Caco-2 (cell line): ENCODE measurements at regions not wholly inside any gene's neighbourhood (a gene's known extent, or its start where the extent isn't known, plus 50 kb on each side); places are given as distances from the start of the nearest gene placed in this dataset.

Experiments used
- BruUV-seq: library from RNA; stranded (reverse); fragments of 400-500 nt; replicated peaks from 2 replicates; lab custom pipeline; 2021; lab: Mats Ljungman, UMichigan
- CTCF ChIA-PET: fragments of 300-600 bp; sonication (Branson Sonifier 250); formaldehyde crosslinking; loops from one replicate; lab custom pipeline; 2022; ENCODE audit warnings: antibody characterized with exemption; lab: Charles Lee
- POLR2A ChIA-PET: fragments of 300-600 bp; sonication (Branson Sonifier 250); formaldehyde crosslinking; loops from one replicate; lab custom pipeline; 2022; ENCODE audit warnings: antibody characterized with exemption; lab: Charles Lee
- DNase-seq, 2 experiments: peaks; one replicate each; pipeline versions ENCODE4 v3.0.0 to v3.0.0-alpha.2; 2020 to 2022
- H3K27me3 ChIP-seq: replicated peaks from 2 replicates; pipeline ENCODE4 v1.6.0; 2011; ENCODE audit warnings: low read length; ENCODE audit not compliant: control insufficient read depth, insufficient read depth
- H3K36me3 ChIP-seq: 2 replicates; pipeline ENCODE4 v1.5.1; 2011; ENCODE audit warnings: low read length; ENCODE audit not compliant: control insufficient read depth, insufficient read depth
- H3K4me1 ChIP-seq: fragments of 250-450 bp; sonication (Bioruptor Pico); 2 replicates; pipeline ENCODE4 v1.5.1; 2020; ENCODE audit warnings: mild to moderate bottlenecking
- H3K4me3 ChIP-seq: 2 replicates; pipeline ENCODE4 v1.5.1; 2011; ENCODE audit warnings: low read depth, mild to moderate bottlenecking, control low read depth, low read length
- H3K9me3 ChIP-seq: fragments of 250-450 bp; sonication (Bioruptor Pico); 2 replicates; pipeline ENCODE4 v1.5.1; 2020; ENCODE audit warnings: mild to moderate bottlenecking, moderate library complexity
- H3K27ac Mint-ChIP-seq: one replicate; pipeline ENCODE4 v1.8.0; 2022; ENCODE audit warnings: mixed read lengths; ENCODE audit not compliant: unreplicated experiment
- H3K27me3 Mint-ChIP-seq: one replicate; pipeline ENCODE4 v1.8.0; 2022; ENCODE audit warnings: mixed read lengths; ENCODE audit not compliant: insufficient read depth, unreplicated experiment
- H3K36me3 Mint-ChIP-seq: one replicate; pipeline ENCODE4 v1.8.0; 2022; ENCODE audit warnings: mild to moderate bottlenecking, mixed read lengths; ENCODE audit not compliant: insufficient read depth, unreplicated experiment
- H3K4me1 Mint-ChIP-seq: one replicate; pipeline ENCODE4 v1.8.0; 2022; ENCODE audit warnings: low read depth, mixed read lengths; ENCODE audit not compliant: unreplicated experiment
- H3K4me3 Mint-ChIP-seq: one replicate; pipeline ENCODE4 v1.8.0; 2022; ENCODE audit warnings: mild to moderate bottlenecking, moderate library complexity, mixed read lengths; ENCODE audit not compliant: unreplicated experiment
- H3K9me3 Mint-ChIP-seq: one replicate; pipeline ENCODE4 v1.8.0; 2022; ENCODE audit warnings: mixed read lengths; ENCODE audit not compliant: unreplicated experiment
- intact Hi-C: fragments of 100-400 bp; cut with micrococcal nuclease; formaldehyde crosslinking; loops from one replicate; pipeline ENCODE4 v1.10.0; 2022; ENCODE audit not compliant: unreplicated experiment
- TF ChIP-seq, protein P1 (sequence below), 2 experiments: fragments of 200-600 bp in 1 of 2; IDR thresholded peaks; 1 replicate in 1 of 2; 2 replicates in 1 of 2; pipeline versions ENCODE4 v1.5.1 to v1.8.0; 2011 to 2022; ENCODE audit warnings: antibody characterized with exemption in 1 of 2, control low read depth in 1 of 2, inconsistent platforms in 1 of 2, low read depth in 1 of 2, low read length in 1 of 2, mild to moderate bottlenecking in 1 of 2, moderate library complexity in 1 of 2; ENCODE audit not compliant: insufficient read depth in 1 of 2, severe bottlenecking in 1 of 2, unreplicated experiment in 1 of 2

DNA sequence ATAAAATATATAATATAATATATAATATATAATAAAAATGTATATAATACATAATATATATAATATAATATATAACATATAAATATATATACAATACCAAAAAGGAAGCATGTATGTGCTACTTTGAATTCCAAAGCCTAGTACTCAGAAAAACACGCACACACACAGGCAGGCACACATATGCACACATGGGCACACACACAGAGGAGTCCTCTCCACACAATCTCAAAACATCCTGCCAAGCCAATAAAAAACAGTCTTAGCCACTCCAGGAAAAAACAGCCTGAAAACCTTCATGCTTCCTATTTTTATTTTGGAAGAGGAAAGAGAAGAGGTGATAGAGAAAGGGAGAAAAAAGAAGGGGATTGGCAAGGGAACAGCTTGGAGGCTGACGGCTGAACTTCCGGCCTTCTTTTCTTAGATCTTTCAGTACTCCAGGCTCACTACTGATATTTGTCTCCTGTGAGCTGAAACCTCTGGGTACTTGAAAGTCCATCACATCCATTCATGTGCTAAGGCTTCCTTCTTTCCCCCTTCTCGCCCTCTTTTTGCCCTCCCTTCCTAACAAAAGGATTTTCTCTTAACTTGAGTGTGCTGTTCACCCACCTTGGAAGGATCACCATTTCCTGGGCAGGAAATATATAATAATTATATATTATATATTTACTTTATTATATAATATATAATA, 394.2 kb downstream of the NUAK1 start:
- no peak overlapping the region for H3K27ac Mint-ChIP-seq
- H3K4me3 Mint-ChIP-seq, result no peak overlapping the region
- H3K9me3 ChIP-seq, result no peaks in the 10 kb centered on the region
- no peak overlapping the region for H3K4me3 ChIP-seq
- H3K4me1 Mint-ChIP-seq, result no peaks in the 10 kb centered on the region
- intact Hi-C loops, result no loop called here
- CTCF ChIA-PET, result no interaction called here
- no peaks in the 10 kb centered on the region for H3K9me3 Mint-ChIP-seq
- TF ChIP-seq, protein P1, sequence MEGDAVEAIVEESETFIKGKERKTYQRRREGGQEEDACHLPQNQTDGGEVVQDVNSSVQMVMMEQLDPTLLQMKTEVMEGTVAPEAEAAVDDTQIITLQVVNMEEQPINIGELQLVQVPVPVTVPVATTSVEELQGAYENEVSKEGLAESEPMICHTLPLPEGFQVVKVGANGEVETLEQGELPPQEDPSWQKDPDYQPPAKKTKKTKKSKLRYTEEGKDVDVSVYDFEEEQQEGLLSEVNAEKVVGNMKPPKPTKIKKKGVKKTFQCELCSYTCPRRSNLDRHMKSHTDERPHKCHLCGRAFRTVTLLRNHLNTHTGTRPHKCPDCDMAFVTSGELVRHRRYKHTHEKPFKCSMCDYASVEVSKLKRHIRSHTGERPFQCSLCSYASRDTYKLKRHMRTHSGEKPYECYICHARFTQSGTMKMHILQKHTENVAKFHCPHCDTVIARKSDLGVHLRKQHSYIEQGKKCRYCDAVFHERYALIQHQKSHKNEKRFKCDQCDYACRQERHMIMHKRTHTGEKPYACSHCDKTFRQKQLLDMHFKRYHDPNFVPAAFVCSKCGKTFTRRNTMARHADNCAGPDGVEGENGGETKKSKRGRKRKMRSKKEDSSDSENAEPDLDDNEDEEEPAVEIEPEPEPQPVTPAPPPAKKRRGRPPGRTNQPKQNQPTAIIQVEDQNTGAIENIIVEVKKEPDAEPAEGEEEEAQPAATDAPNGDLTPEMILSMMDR (IDR thresholded peaks at IDR 0.05; ENCODE audit: insufficient read depth in 1 of 2, low read depth in 1 of 2, low read length in 1 of 2, severe bottlenecking in 1 of 2, unreplicated experiment in 1 of 2), result no peak
- POLR2A ChIA-PET, result no interaction called here
- no peak for DNase-seq
- H3K36me3 Mint-ChIP-seq, result no peaks in the 10 kb centered on the region
- H3K27me3 Mint-ChIP-seq, result no peaks in the 10 kb centered on the region
- no peaks in the 10 kb centered on the region for H3K4me1 ChIP-seq
- no TSS peak for BruUV-seq
- H3K36me3 ChIP-seq, result no peaks in the 10 kb centered on the region
- no peaks in the 10 kb centered on the region for H3K27me3 ChIP-seq

DNA sequence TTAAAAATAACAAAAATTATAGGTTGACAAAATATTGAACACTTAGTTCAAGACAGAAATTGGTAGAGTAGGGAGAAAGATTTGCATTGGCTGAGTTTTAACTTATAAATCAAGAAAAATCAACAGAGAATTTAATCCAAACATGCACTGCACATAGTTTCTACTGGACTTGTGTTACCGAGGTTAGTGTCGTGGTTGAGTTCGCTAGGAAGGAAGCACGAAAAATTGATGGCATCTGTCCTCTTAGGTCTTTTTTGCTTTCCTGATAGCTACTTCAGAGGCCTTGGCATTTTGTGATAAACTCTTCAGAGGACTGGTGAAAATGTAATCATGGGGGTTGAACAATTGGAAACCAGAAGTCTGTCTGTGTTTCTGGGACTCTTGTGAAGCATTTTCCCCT, 392.9 kb downstream of the NUAK1 start:
- no peak overlapping the region for H3K4me3 Mint-ChIP-seq

DNA sequence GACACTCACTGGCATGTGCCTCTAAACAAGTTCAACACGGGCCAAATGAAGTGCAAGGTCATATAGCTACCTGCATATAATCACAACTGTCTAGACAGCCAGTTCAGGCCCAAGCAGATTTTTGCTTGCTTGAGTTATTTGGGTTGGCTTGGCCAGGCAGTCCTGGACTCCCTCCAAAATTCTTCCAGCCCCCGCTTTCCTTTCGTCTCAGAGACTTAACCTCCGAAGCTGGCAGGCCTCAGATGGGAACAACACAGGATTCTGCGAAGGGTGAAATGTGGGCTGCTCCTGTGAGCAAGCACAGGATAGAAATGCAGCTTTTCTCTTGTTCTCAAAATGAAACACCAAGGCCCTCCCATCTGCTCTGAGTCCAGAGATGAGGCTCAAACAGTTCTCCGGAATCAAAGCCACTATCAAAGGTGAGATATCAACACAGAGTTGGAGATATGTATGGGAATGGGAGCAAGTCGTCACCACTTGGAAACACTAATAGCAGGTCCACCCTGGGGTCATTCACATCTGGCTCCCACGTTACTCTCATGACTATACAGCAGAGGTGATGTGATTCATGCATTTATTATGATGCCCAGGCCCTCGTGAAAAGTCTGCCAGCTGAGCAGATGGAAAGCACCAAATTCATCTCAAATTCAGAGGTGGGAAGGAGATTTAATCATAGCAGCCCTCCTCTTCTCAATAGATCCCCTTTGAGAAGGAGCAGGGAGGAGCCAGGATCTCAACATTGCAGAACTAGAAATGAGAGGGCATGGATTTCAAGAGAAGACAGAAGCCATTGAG, 389.8 kb downstream of the NUAK1 start:
- H3K4me1 Mint-ChIP-seq, result no peaks in the 10 kb centered on the region
- BruUV-seq, result no TSS peak
- no peak overlapping the region for H3K27ac Mint-ChIP-seq
- Histone ChIP-seq H3K27me3 (no peaks in the 10 kb centered on the region), H3K4me3 (no peak overlapping the region), H3K36me3 (no peaks in the 10 kb centered on the region), H3K4me1 (no peaks in the 10 kb centered on the region), H3K9me3 (no peaks in the 10 kb centered on the region)
- H3K36me3 Mint-ChIP-seq, result no peaks in the 10 kb centered on the region
- TF ChIP-seq, protein P1 (IDR thresholded peaks at IDR 0.05; ENCODE audit: insufficient read depth in 1 of 2, low read depth in 1 of 2, low read length in 1 of 2, severe bottlenecking in 1 of 2, unreplicated experiment in 1 of 2), result no peak
- POLR2A ChIA-PET, result no interaction called here
- H3K4me3 Mint-ChIP-seq, result no peak overlapping the region
- DNase-seq, result no peak
- CTCF ChIA-PET, result no interaction called here
- H3K27me3 Mint-ChIP-seq, result no peaks in the 10 kb centered on the region
- intact Hi-C loops, result no loop called here
- H3K9me3 Mint-ChIP-seq, result no peaks in the 10 kb centered on the region

More for the DNA sequence above, 392.9 kb downstream of the NUAK1 start:
- POLR2A ChIA-PET, result no interaction called here
- Mint-ChIP-seq H3K27me3 (no peaks in the 10 kb centered on the region), H3K4me1 (no peaks in the 10 kb centered on the region), H3K36me3 (no peaks in the 10 kb centered on the region), H3K9me3 (no peaks in the 10 kb centered on the region), H3K27ac (no peak overlapping the region)
- no peak for DNase-seq
- Histone ChIP-seq H3K36me3 (no peaks in the 10 kb centered on the region), H3K9me3 (no peaks in the 10 kb centered on the region), H3K4me3 (no peak overlapping the region), H3K4me1 (no peaks in the 10 kb centered on the region), H3K27me3 (no peaks in the 10 kb centered on the region)
- CTCF ChIA-PET, result no interaction called here
- no TSS peak for BruUV-seq
- intact Hi-C loops, result no loop called here
- TF ChIP-seq, protein P1 (IDR thresholded peaks at IDR 0.05; ENCODE audit: insufficient read depth in 1 of 2, low read depth in 1 of 2, low read length in 1 of 2, severe bottlenecking in 1 of 2, unreplicated experiment in 1 of 2), result no peak
